Erythroblast (primary cell): ENCODE measurements at regions not wholly inside any gene's neighbourhood (a gene's known extent, or its start where the extent isn't known, plus 50 kb on each side); places are given as distances from the start of the nearest gene placed in this dataset.

Experiments
- GATA1 ChIP-seq: IDR thresholded peaks from 2 replicates; pipeline ENCODE4 v1.6.1; 2011; ENCODE audit warnings: low read depth, mild to moderate bottlenecking, control low read depth, low read length, moderate library complexity
- POLR2A ChIP-seq: IDR thresholded peaks from 2 replicates; pipeline ENCODE4 v1.6.1; 2011; ENCODE audit warnings: mild to moderate bottlenecking, low read length

GRCh38 chr3:39569095-39569494, 101.6 kb downstream of the MOBP start:
- no peak for TF ChIP-seq POLR2A
- no peak for TF ChIP-seq GATA1
